ENCODE measurements at regions not wholly inside any gene's neighbourhood (a gene's known extent, or its start where the extent isn't known, plus 50 kb on each side); places are given as distances from the start of the nearest gene placed in this dataset.
"Not testable (repeated sequence)": the region's sequence is repeated elsewhere in the genome, so short reads cannot be mapped to it uniquely, and the experiment has no call there.

- Histone ChIP-seq H3K4me3 (ENCODE audit: low read length, poor library complexity, severe bottlenecking) (no peak overlapping the region), H3K9me3 (ENCODE audit: insufficient read depth, low read depth, low read length) (no peaks in the 10 kb centered on the region), H4K20me1 (ENCODE audit: insufficient read depth, low read length, poor library complexity, severe bottlenecking) (no peaks in the 10 kb centered on the region), H3K9ac (ENCODE audit: low read depth, low read length, poor library complexity, severe bottlenecking) (no peak overlapping the region), H3K36me3 (ENCODE audit: insufficient read depth, low read length) (no peaks in the 10 kb centered on the region), H3K4me1 (ENCODE audit: insufficient read depth, low read length, poor library complexity, severe bottlenecking) (no peaks in the 10 kb centered on the region), H2AFZ (ENCODE audit: low read length) (no peak overlapping the region), H3K4me2 (ENCODE audit: low read depth, low read length, poor library complexity, severe bottlenecking) (no peak overlapping the region), H3K79me2 (ENCODE audit: insufficient read depth, low read length) (no peaks in the 10 kb centered on the region), H3K27me3 (ENCODE audit: insufficient read depth, low read length, poor library complexity, severe bottlenecking) (no peaks in the 10 kb centered on the region), H3K9me2 (replicated peaks; ENCODE audit: low read depth, low read length) (no peaks in the 10 kb centered on the region; the same call in 1 of the 2 replicates), H3F3A (ENCODE audit: low read depth) (no peaks in the 10 kb centered on the region)
- no peak for TF ChIP-seq CTCF (conservative IDR thresholded peaks at IDR 0.05; ENCODE audit: low read length)
- no peak for TF ChIP-seq EZH2phosphoT487 (IDR thresholded peaks at IDR 0.05; ENCODE audit: borderline replicate concordance)
Measured at GRCh38 chr4:75137302-75137701, 204.4 kb downstream of the PARM1 start.

- no peak overlapping the region for H3K9ac ChIP-seq (ENCODE audit: low read depth, low read length, poor library complexity, severe bottlenecking)
- H3K27me3 ChIP-seq (ENCODE audit: insufficient read depth, low read length, poor library complexity, severe bottlenecking) = no peaks in the 10 kb centered on the region
- H2AFZ ChIP-seq (ENCODE audit: low read length) = no peak overlapping the region
- H3K4me2 ChIP-seq (ENCODE audit: low read depth, low read length, poor library complexity, severe bottlenecking) = no peak overlapping the region
- no peaks in the 10 kb centered on the region for H4K20me1 ChIP-seq (ENCODE audit: insufficient read depth, low read length, poor library complexity, severe bottlenecking)
- no peaks in the 10 kb centered on the region for H3K9me3 ChIP-seq (ENCODE audit: insufficient read depth, low read depth, low read length)
- no peak overlapping the region for H3K4me3 ChIP-seq (ENCODE audit: low read length, poor library complexity, severe bottlenecking)
- no peaks in the 10 kb centered on the region for H3F3A ChIP-seq (ENCODE audit: low read depth)
- no peaks in the 10 kb centered on the region for H3K4me1 ChIP-seq (ENCODE audit: insufficient read depth, low read length, poor library complexity, severe bottlenecking)
- H3K9me2 ChIP-seq (replicated peaks; ENCODE audit: low read depth, low read length) = no peaks in the 10 kb centered on the region; the same call in 1 of the 2 replicates
- no peaks in the 10 kb centered on the region for H3K79me2 ChIP-seq (ENCODE audit: insufficient read depth, low read length)
- TF ChIP-seq CTCF (conservative IDR thresholded peaks at IDR 0.05; ENCODE audit: low read length) (no peak), EZH2phosphoT487 (IDR thresholded peaks at IDR 0.05; ENCODE audit: borderline replicate concordance) (no peak)
- no peaks in the 10 kb centered on the region for H3K36me3 ChIP-seq (ENCODE audit: insufficient read depth, low read length)
Measured at GRCh38 chr4:75135068-75135825, 202.3 kb downstream of the PARM1 start.

DNA sequence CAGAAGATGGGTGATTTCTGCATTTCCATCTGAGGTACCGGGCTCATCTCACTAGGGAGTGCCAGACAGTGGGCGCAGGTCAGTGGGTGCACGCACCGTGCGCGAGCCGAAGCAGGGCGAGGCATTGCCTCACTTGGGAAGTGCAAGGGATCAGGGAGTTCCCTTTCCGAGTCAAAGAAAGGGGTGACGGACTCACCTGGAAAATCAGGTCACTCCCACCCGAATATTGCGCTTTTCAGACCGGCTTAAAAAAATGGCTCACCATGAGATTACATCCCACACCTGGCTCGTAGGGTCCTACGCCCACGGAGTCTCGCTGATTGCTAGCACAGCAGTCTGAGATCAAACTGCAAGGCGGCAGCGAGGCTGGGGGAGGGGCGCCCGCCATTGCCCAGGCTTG is 194.0 kb downstream of the PARM1 start:
- H2AFZ ChIP-seq (ENCODE audit: low read length); H3K36me3 ChIP-seq (ENCODE audit: insufficient read depth, low read length); H3K9ac ChIP-seq (ENCODE audit: low read depth, low read length, poor library complexity, severe bottlenecking); H3K4me3 ChIP-seq (ENCODE audit: low read length, poor library complexity, severe bottlenecking); H3F3A ChIP-seq (ENCODE audit: low read depth); H3K9me3 ChIP-seq (ENCODE audit: insufficient read depth, low read depth, low read length); H3K9me2 ChIP-seq (replicated peaks; ENCODE audit: low read depth, low read length); H4K20me1 ChIP-seq (ENCODE audit: insufficient read depth, low read length, poor library complexity, severe bottlenecking); H3K79me2 ChIP-seq (ENCODE audit: insufficient read depth, low read length); H3K4me1 ChIP-seq (ENCODE audit: insufficient read depth, low read length, poor library complexity, severe bottlenecking); H3K4me2 ChIP-seq (ENCODE audit: low read depth, low read length, poor library complexity, severe bottlenecking); H3K27me3 ChIP-seq (ENCODE audit: insufficient read depth, low read length, poor library complexity, severe bottlenecking): not testable (repeated sequence)

DNA sequence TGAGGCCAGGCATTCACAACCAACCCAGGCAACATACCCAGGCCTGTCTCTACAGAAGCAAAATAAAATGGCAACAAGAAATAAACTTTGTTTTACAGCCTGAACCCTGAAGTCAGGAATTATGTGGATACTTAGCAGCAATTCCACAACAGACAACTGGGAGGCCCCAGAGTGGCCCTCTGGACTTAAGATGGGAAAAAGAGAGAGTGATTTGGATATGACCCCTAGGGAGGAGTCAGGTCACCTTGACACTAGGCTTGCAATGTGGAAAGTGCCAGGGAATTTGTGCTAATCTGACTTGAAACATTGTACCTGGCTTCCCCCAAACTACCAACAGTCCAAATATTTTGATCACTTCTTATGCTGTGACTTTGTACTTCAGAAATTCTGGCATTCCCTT is 193.1 kb downstream of the PARM1 start:
- H3K4me3 ChIP-seq (ENCODE audit: low read length, poor library complexity, severe bottlenecking) = no peak overlapping the region
- no peaks in the 10 kb centered on the region for H3K4me1 ChIP-seq (ENCODE audit: insufficient read depth, low read length, poor library complexity, severe bottlenecking)
- H4K20me1 ChIP-seq (ENCODE audit: insufficient read depth, low read length, poor library complexity, severe bottlenecking) = no peaks in the 10 kb centered on the region
- H3K9me2 ChIP-seq (replicated peaks; ENCODE audit: low read depth, low read length) = no peaks in the 10 kb centered on the region
- H3K4me2 ChIP-seq (ENCODE audit: low read depth, low read length, poor library complexity, severe bottlenecking) = no peak overlapping the region
- no peaks in the 10 kb centered on the region for H3K27me3 ChIP-seq (ENCODE audit: insufficient read depth, low read length, poor library complexity, severe bottlenecking)
- H3K79me2 ChIP-seq (ENCODE audit: insufficient read depth, low read length) = no peaks in the 10 kb centered on the region
- no peaks in the 10 kb centered on the region for H3F3A ChIP-seq (ENCODE audit: low read depth)
- H3K9ac ChIP-seq (ENCODE audit: low read depth, low read length, poor library complexity, severe bottlenecking) = no peak overlapping the region
- TF ChIP-seq EZH2phosphoT487 (IDR thresholded peaks at IDR 0.05; ENCODE audit: borderline replicate concordance) (no peak), CTCF (conservative IDR thresholded peaks at IDR 0.05; ENCODE audit: low read length) (no peak)
- H3K36me3 ChIP-seq (ENCODE audit: insufficient read depth, low read length) = no peaks in the 10 kb centered on the region
- H2AFZ ChIP-seq (ENCODE audit: low read length) = no peak overlapping the region
- 0 out of 2 replicates have a peak, but pooled peaks cover 2% of the 10 kb centered on the region for H3K9me3 ChIP-seq (ENCODE audit: insufficient read depth, low read depth, low read length)
